ENCODE measurements at regions not wholly inside any gene's neighbourhood (a gene's known extent, or its start where the extent isn't known, plus 50 kb on each side); places are given as distances from the start of the nearest gene placed in this dataset.
"Not testable (repeated sequence)": the region's sequence is repeated elsewhere in the genome, so short reads cannot be mapped to it uniquely, and the experiment has no call there.

DNA sequence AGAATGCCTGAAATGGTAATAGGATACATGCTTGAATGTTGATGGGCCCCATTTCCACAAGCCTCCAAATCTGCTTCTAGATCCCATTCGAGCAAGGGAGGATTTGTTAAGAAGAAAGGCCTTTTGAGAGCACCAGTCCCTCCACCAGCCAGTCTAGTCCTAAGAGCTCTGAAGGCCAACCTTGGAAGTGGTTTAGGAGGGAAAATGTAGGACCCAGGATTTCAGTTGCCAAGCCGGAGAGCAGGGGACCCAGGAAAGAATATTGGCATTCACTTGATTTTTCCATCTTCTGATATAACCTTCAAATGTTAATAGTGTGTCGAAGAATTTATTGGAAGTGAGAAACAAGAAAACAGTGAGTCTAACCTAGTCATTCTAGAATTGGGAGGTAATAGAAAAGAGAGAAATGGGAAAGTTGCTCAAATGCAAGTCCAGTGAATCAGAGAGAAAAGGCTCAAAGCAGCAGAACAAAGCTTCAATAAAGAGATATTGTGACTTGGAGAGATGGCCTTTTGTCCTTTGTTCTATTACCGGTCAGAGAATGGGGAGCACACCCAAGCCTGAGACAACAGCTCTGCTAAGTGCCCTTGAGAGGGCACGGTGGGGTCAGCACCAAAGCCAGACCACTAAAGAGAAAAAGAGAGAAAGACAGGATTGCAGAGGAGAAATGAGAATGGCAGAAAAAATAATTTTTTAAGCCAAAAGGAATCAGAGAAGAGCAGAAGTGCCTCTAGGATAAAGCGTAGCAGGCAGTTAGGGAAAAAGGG lies 130.0 kb downstream of the SPDYE17 start:
- TF ChIP-seq, protein P1, sequence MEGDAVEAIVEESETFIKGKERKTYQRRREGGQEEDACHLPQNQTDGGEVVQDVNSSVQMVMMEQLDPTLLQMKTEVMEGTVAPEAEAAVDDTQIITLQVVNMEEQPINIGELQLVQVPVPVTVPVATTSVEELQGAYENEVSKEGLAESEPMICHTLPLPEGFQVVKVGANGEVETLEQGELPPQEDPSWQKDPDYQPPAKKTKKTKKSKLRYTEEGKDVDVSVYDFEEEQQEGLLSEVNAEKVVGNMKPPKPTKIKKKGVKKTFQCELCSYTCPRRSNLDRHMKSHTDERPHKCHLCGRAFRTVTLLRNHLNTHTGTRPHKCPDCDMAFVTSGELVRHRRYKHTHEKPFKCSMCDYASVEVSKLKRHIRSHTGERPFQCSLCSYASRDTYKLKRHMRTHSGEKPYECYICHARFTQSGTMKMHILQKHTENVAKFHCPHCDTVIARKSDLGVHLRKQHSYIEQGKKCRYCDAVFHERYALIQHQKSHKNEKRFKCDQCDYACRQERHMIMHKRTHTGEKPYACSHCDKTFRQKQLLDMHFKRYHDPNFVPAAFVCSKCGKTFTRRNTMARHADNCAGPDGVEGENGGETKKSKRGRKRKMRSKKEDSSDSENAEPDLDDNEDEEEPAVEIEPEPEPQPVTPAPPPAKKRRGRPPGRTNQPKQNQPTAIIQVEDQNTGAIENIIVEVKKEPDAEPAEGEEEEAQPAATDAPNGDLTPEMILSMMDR (IDR thresholded peaks at IDR 0.05) = not testable (repeated sequence)
- TF ChIP-seq POLR2AphosphoS5 (IDR thresholded peaks at IDR 0.05; ENCODE audit: low read depth, low read length); SIN3A (IDR thresholded peaks at IDR 0.05; ENCODE audit: borderline replicate concordance, insufficient read depth, low read depth, low read length); TCF7L2 (IDR thresholded peaks at IDR 0.05; ENCODE audit: low read depth, low read length): not testable (repeated sequence)
- TF ChIP-seq, protein P2, sequence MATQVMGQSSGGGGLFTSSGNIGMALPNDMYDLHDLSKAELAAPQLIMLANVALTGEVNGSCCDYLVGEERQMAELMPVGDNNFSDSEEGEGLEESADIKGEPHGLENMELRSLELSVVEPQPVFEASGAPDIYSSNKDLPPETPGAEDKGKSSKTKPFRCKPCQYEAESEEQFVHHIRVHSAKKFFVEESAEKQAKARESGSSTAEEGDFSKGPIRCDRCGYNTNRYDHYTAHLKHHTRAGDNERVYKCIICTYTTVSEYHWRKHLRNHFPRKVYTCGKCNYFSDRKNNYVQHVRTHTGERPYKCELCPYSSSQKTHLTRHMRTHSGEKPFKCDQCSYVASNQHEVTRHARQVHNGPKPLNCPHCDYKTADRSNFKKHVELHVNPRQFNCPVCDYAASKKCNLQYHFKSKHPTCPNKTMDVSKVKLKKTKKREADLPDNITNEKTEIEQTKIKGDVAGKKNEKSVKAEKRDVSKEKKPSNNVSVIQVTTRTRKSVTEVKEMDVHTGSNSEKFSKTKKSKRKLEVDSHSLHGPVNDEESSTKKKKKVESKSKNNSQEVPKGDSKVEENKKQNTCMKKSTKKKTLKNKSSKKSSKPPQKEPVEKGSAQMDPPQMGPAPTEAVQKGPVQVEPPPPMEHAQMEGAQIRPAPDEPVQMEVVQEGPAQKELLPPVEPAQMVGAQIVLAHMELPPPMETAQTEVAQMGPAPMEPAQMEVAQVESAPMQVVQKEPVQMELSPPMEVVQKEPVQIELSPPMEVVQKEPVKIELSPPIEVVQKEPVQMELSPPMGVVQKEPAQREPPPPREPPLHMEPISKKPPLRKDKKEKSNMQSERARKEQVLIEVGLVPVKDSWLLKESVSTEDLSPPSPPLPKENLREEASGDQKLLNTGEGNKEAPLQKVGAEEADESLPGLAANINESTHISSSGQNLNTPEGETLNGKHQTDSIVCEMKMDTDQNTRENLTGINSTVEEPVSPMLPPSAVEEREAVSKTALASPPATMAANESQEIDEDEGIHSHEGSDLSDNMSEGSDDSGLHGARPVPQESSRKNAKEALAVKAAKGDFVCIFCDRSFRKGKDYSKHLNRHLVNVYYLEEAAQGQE (IDR thresholded peaks at IDR 0.05; ENCODE audit: insufficient read depth in 1 of 2, low read depth in 2 of 2, low read length in 1 of 2) = not testable (repeated sequence)
